ENCODE measurements at regions not wholly inside any gene's neighbourhood (a gene's known extent, or its start where the extent isn't known, plus 50 kb on each side); places are given as distances from the start of the nearest gene placed in this dataset.

DNA sequence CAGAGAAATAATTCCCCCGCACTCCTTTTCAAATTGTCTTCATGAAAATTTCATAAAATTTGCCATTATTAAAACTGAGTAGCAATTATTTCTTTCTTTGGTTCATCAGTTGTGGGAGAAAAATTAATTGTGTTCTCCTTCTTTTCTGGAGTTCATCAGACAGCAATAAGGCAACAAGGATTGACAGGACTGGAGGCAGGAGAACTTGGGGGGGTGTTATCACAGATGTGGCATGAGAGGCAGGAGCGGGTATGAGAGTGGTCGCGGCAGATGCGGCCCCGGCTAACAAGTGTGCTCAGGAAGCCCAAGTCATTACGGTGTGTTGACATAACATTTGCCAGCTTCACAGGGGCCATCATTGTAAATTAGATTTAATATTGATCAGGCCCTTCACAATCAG is 306.6 kb upstream of the TMPO start:
- H2AFZ ChIP-seq (replicated peaks), result no peak overlapping the region
- no peak for TF ChIP-seq EZH2 (IDR thresholded peaks at IDR 0.05)
- TF ChIP-seq, protein P1, sequence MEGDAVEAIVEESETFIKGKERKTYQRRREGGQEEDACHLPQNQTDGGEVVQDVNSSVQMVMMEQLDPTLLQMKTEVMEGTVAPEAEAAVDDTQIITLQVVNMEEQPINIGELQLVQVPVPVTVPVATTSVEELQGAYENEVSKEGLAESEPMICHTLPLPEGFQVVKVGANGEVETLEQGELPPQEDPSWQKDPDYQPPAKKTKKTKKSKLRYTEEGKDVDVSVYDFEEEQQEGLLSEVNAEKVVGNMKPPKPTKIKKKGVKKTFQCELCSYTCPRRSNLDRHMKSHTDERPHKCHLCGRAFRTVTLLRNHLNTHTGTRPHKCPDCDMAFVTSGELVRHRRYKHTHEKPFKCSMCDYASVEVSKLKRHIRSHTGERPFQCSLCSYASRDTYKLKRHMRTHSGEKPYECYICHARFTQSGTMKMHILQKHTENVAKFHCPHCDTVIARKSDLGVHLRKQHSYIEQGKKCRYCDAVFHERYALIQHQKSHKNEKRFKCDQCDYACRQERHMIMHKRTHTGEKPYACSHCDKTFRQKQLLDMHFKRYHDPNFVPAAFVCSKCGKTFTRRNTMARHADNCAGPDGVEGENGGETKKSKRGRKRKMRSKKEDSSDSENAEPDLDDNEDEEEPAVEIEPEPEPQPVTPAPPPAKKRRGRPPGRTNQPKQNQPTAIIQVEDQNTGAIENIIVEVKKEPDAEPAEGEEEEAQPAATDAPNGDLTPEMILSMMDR (IDR thresholded peaks at IDR 0.05), result no peak
- TF ChIP-seq EZH2phosphoT487 (IDR thresholded peaks at IDR 0.05), result no peak

DNA sequence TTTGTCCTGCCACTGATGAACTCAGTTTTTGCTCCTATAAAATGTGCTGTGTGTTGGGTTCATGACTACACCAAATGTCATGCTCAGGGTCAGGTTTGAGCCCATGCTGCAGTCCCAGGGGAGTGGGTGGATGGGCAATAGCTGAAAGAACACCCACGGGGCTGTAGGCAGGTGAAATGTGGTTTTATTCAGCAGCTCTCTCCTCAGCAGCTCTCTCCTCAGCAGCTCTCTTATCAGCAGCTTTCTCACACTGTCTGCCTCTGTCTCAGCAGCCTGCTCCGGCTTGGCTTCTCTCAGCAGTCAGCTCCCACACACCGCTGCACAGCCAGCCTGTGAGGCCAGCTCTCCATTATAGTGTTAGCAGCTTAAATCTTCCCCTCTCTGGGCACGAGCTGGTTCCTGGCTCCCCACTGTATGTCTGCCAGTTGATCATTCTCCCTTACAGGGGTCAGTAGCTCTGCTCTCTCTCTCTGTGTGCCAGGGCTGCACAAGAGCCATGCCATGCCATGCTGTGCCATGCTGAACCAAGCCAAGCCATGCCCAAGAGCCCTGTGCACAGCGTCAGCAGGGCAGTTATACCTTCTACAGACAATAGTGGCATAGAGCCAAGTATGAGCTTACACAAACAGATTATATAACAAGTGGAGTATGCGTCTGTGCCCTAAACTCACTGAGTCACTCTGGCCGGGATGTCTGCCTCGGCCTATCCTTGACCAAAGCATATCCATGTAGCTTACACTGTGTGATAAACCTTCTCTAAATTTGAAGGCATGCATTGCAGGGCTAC is 303.3 kb upstream of the TMPO start:
- TF ChIP-seq EZH2phosphoT487 (IDR thresholded peaks at IDR 0.05) (no peak), EZH2 (IDR thresholded peaks at IDR 0.05) (no peak)
- TF ChIP-seq, protein P1 (IDR thresholded peaks at IDR 0.05), result no peak
- peaks cover 2% of the 10 kb centered on the region for H3K27me3 Mint-ChIP-seq (ENCODE audit: insufficient read depth, low read depth)
- H3K9me3 Mint-ChIP-seq, result no peaks in the 10 kb centered on the region
- H3K79me2 ChIP-seq (ENCODE audit: low read depth), result no peaks in the 10 kb centered on the region
- no peak overlapping the region for H3K9ac ChIP-seq
- H3K27ac ChIP-seq, result no peak overlapping the region
- DNase-seq (ENCODE audit: low spot score), result no peak
- no peak overlapping the region for H2AFZ ChIP-seq (replicated peaks)
- no peaks in the 10 kb centered on the region for H4K20me1 ChIP-seq (ENCODE audit: low read depth)
- H3K4me2 ChIP-seq, result no peak overlapping the region
- H3K27me3 ChIP-seq, result no peaks in the 10 kb centered on the region
- no peaks in the 10 kb centered on the region for H3K4me1 ChIP-seq
- no peaks in the 10 kb centered on the region for H3F3A ChIP-seq (ENCODE audit: low read depth)
- H3K4me3 Mint-ChIP-seq, result no peak overlapping the region
- no peak overlapping the region for H3K27ac Mint-ChIP-seq
- H3K4me3 ChIP-seq, result no peak overlapping the region
- no peaks in the 10 kb centered on the region for H3K9me3 ChIP-seq (ENCODE audit: low read depth)
- H3K36me3 ChIP-seq, result no peaks in the 10 kb centered on the region
- peaks cover 2% of the 10 kb centered on the region for H3K36me3 Mint-ChIP-seq
- peaks cover 15% of the 10 kb centered on the region for H3K4me1 Mint-ChIP-seq

More for the DNA sequence above, 306.6 kb upstream of the TMPO start:
- H3K27ac Mint-ChIP-seq, result peak overlapping the region; percentile 28
- H3F3A ChIP-seq (ENCODE audit: low read depth), result no peaks in the 10 kb centered on the region
- H3K27ac ChIP-seq, result no peak overlapping the region
- H3K4me3 Mint-ChIP-seq, result no peak overlapping the region
- H3K9ac ChIP-seq, result no peak overlapping the region
- no peaks in the 10 kb centered on the region for H3K36me3 ChIP-seq
- peaks cover 19% of the 10 kb centered on the region for H3K9me3 Mint-ChIP-seq
- H3K4me3 ChIP-seq, result no peak overlapping the region
- no peaks in the 10 kb centered on the region for H3K9me3 ChIP-seq (ENCODE audit: low read depth)
- no peak for DNase-seq (ENCODE audit: low spot score)
- peaks cover 2% of the 10 kb centered on the region for H3K36me3 Mint-ChIP-seq
- H3K4me1 ChIP-seq, result no peaks in the 10 kb centered on the region
- H4K20me1 ChIP-seq (ENCODE audit: low read depth), result no peaks in the 10 kb centered on the region
- no peak overlapping the region for H3K4me2 ChIP-seq
- H3K79me2 ChIP-seq (ENCODE audit: low read depth), result no peaks in the 10 kb centered on the region
- H3K4me1 Mint-ChIP-seq, result peaks cover 8% of the 10 kb centered on the region
- H3K27me3 Mint-ChIP-seq (ENCODE audit: insufficient read depth, low read depth), result peaks cover 5% of the 10 kb centered on the region
- no peaks in the 10 kb centered on the region for H3K27me3 ChIP-seq

- Histone ChIP-seq H3K27ac (no peak overlapping the region), H3K4me1 (no peaks in the 10 kb centered on the region), H3F3A (ENCODE audit: low read depth) (no peaks in the 10 kb centered on the region), H3K4me2 (no peak overlapping the region), H3K9ac (no peak overlapping the region), H3K36me3 (no peaks in the 10 kb centered on the region), H3K79me2 (ENCODE audit: low read depth) (no peaks in the 10 kb centered on the region), H3K27me3 (no peaks in the 10 kb centered on the region), H3K9me3 (ENCODE audit: low read depth) (no peaks in the 10 kb centered on the region), H3K4me3 (no peak overlapping the region), H2AFZ (replicated peaks) (no peak overlapping the region), H4K20me1 (ENCODE audit: low read depth) (no peaks in the 10 kb centered on the region)
- no peak overlapping the region for H3K4me3 Mint-ChIP-seq
- no peak for TF ChIP-seq EZH2phosphoT487 (IDR thresholded peaks at IDR 0.05)
- TF ChIP-seq, protein P1 (IDR thresholded peaks at IDR 0.05), result no peak
- TF ChIP-seq EZH2 (IDR thresholded peaks at IDR 0.05), result no peak
- no peak for DNase-seq (ENCODE audit: low spot score)
- peaks cover 15% of the 10 kb centered on the region for H3K4me1 Mint-ChIP-seq
- no peak overlapping the region for H3K27ac Mint-ChIP-seq
- no peaks in the 10 kb centered on the region for H3K36me3 Mint-ChIP-seq
- H3K27me3 Mint-ChIP-seq (ENCODE audit: insufficient read depth, low read depth), result no peaks in the 10 kb centered on the region
- no peaks in the 10 kb centered on the region for H3K9me3 Mint-ChIP-seq
Measured at GRCh38 chr12:98213556-98213955, 301.8 kb upstream of the TMPO start.
